Naive thymus-derived CD8-positive, alpha-beta T cell (primary cell): ENCODE measurements at regions not wholly inside any gene's neighbourhood (a gene's known extent, or its start where the extent isn't known, plus 50 kb on each side); places are given as distances from the start of the nearest gene placed in this dataset.

Source experiments
- ATAC-seq, 2 donors: fragments of 150-1000 bp; cut with Tn5 transposase in 1 of 2; sonication (Bioruptor Pico), chemical (Tn5 transposase) in 1 of 2; 1 replicate in 1 of 2; 2 replicates in 1 of 2; pipeline ENCODE4 v1.10.0; 2021; ENCODE audit warnings: mild to moderate bottlenecking in 2 of 2, moderate library complexity in 2 of 2
- POLR2A ChIA-PET: fragments of 350-600 bp; sonication (Branson Sonifier 250); formaldehyde crosslinking; loops from one replicate; lab custom pipeline; 2021; ENCODE audit warnings: antibody characterized with exemption; lab: Charles Lee
- DNase-seq, 10 donors: peaks; one replicate each; pipeline versions ENCODE4 v3.0.0 to v3.0.0-alpha.2; 2020 to 2022
- H3K27ac Mint-ChIP-seq, 10 donors: one replicate each; pipeline ENCODE4 v1.8.0; 2020 to 2022; ENCODE audit warnings: mild to moderate bottlenecking in 10 of 10, mixed read lengths in 10 of 10, moderate library complexity in 4 of 10, inconsistent platforms in 1 of 10
- H3K27me3 Mint-ChIP-seq, 5 donors: one replicate each; pipeline ENCODE4 v1.8.0; 2021 to 2022; ENCODE audit warnings: mixed read lengths in 5 of 5
- H3K36me3 Mint-ChIP-seq, 3 donors: one replicate each; pipeline ENCODE4 v1.8.0; 2020 to 2022; ENCODE audit warnings: mixed read lengths in 3 of 3, mild to moderate bottlenecking in 2 of 3, inconsistent platforms in 1 of 3
- H3K4me1 Mint-ChIP-seq, 4 donors: one replicate each; pipeline ENCODE4 v1.8.0; 2021 to 2022; ENCODE audit warnings: mixed read lengths in 4 of 4
- H3K4me3 Mint-ChIP-seq, 10 donors: one replicate each; pipeline ENCODE4 v1.8.0; 2020 to 2022; ENCODE audit warnings: mild to moderate bottlenecking in 10 of 10, mixed read lengths in 10 of 10, moderate library complexity in 6 of 10, inconsistent platforms in 1 of 10
- H3K9me3 Mint-ChIP-seq, 9 donors: one replicate each; pipeline ENCODE4 v1.8.0; 2020 to 2022; ENCODE audit warnings: mixed read lengths in 9 of 9, mild to moderate bottlenecking in 3 of 9, inconsistent platforms in 1 of 9, moderate library complexity in 1 of 9

DNA sequence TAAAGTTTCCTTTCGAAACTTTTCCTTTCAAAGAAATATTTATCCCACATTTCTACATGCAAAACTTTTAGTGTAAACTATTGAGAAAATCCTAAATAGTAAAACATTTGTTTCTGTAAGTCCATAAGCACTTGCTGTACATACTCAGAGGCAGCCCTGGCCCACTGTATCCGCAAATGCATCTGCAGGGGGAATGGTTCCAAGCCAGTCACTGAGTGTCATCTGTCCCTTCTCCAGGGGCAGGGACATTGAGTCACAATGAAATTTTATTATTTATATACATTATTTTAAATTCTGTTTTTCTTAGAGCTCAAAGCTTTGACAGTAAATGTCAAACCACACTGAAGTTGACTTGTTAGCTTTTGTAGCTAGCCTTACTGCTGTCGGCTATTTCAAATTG is 367.2 kb downstream of the MTX2 start:
- Mint-ChIP-seq H3K27ac (no peak overlapping the region), H3K9me3 (no peaks in the 10 kb centered on the region), H3K4me1 (peaks cover 2 to 8% (median 6%) of the 10 kb centered on the region in 4 donors), H3K36me3 (no peaks in the 10 kb centered on the region), H3K27me3 (peaks cover 28 to 57% (median 45%) of the 10 kb centered on the region in 5 donors), H3K4me3 (no peak overlapping the region)
- ATAC-seq: no peak
- POLR2A ChIA-PET: no interaction called here
- no peak for DNase-seq

DNA sequence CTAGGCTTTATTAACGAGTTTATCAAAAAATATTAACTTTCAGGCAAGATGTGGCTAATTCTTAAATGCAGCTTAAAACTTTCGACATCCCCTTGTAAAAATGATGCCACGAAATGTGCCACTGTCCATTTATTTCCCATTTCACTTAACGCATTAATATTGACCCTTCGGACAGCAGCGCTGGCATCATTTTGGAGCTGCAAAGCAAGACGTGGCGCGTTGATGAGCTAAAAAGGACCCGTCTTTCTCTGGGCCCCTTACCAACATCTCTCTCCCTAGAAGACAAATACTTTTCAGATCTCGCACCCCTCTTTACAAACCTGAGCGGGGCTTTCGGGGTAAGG is 367.9 kb downstream of the MTX2 start:
- Mint-ChIP-seq H3K4me1 (peaks cover 2 to 8% (median 6%) of the 10 kb centered on the region in 4 donors), H3K9me3 (no peaks in the 10 kb centered on the region), H3K36me3 (no peaks in the 10 kb centered on the region), H3K27me3 (peaks cover 34 to 62% (median 50%) of the 10 kb centered on the region in 5 donors), H3K27ac (no peak overlapping the region), H3K4me3 (peak overlapping the region; percentile 22 to 79 (median 54))
- peak in 1 of 10 donors; percentile 12 for DNase-seq
- no peak for ATAC-seq
- POLR2A ChIA-PET: no interaction called here

DNA sequence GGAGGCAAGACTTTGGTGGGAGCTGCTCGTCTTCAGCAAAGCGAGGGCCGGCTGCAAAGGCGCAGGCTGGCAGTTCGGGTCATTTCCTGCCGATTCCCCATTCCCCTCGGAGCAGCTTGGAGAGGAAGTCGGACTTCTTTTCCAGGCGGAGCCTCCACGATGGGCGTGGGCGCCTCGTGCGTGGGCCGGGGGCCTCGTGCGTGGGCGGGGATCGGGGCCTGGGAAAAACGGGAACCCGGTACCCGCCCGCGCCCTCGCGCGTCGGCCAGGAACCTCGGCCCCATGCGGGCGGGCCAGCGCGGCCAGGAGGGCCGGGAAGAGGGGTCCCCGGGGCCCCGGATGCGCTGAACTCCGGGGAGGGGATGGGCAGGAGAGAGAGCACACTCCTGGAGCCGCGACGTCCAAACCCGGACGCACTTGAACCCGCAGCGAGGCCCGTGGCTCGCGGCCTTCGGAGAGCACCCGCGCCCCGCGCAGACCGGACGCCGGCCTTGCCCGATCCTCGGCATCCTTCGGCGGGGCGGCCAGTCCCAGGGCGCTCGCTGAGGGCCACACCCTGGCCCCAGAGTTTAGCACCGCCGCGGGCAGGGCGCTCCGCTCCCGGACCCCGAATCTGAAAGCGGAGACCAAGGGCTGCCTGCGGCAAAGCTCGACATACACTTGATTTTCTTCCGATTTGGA is 368.4 kb downstream of the MTX2 start:
- Mint-ChIP-seq H3K9me3 (no peaks in the 10 kb centered on the region), H3K27me3 (peaks cover 35 to 63% (median 49%) of the 10 kb centered on the region in 5 donors)

DNA sequence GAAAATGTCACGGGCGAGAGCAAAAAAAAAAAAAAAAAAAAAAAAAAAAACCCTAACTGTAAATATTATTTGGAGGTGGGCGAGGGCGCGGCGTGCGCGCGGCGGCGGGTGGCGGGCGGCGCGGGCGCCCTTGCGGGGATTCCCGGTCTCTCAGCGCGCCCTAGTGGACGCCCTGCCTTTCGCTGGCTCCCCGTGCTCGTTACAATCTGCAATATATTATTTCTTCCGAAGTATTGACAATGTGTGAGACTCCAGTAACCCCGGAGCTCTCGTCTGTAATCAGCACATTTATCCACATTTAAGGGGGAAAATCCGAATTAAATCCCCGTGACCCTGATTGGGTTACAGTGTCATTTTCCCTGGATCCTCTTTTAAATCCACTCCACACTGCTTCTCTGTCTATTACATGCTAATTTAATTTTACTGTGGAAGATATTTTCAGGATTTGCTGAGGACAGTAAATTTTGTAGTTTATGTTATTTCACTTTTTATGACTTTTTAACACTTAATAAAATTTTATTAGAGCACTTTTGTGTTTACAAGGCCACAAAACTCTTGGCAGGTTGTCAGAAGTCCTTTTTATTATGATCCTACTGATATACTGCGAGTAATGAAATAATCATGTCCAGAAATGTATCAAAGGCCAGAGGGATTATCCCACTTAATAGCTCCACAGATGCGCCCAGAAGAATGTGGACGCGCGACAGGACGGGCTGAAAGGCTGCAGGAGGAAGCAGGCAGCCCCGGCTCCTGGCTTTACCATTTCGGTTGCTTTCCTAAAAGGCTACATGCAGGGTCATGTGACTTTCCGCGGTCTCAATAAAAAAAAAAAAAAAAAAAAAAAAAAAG is 369.1 kb downstream of the MTX2 start:
- Mint-ChIP-seq H3K4me3 (peak overlapping the region; percentile 61 to 86 (median 71)), H3K27ac (no peak overlapping the region), H3K36me3 (no peaks in the 10 kb centered on the region), H3K27me3 (peaks cover 35 to 66% (median 52%) of the 10 kb centered on the region in 5 donors), H3K4me1 (peaks cover 2 to 8% (median 6%) of the 10 kb centered on the region in 4 donors), H3K9me3 (no peaks in the 10 kb centered on the region)
- POLR2A ChIA-PET: interaction anchor here (0.7 to 0.8 kb wide), 2 partner anchors 179 to 506 kb away, joined by 5 to 6 read pairs; no protein-coding TSS in a partner anchor
- ATAC-seq (peak; percentile 91 to 92), DNase-seq (peak; percentile 35 to 73 (median 57))

More for the DNA sequence above, 368.4 kb downstream of the MTX2 start:
- H3K4me1 Mint-ChIP-seq: peaks cover 2 to 8% (median 6%) of the 10 kb centered on the region in 4 donors
- DNase-seq (peak in 1 of 10 donors; percentile 18), ATAC-seq (peak; percentile 58 to 63)
- no peaks in the 10 kb centered on the region for H3K36me3 Mint-ChIP-seq
- no peak overlapping the region for H3K27ac Mint-ChIP-seq
- POLR2A ChIA-PET: interaction anchor here (0.7 to 0.8 kb wide), 2 partner anchors 178 to 506 kb away, joined by 5 to 6 read pairs; no protein-coding TSS in a partner anchor
- H3K4me3 Mint-ChIP-seq: peak overlapping the region; percentile 61 to 86 (median 71)

DNA sequence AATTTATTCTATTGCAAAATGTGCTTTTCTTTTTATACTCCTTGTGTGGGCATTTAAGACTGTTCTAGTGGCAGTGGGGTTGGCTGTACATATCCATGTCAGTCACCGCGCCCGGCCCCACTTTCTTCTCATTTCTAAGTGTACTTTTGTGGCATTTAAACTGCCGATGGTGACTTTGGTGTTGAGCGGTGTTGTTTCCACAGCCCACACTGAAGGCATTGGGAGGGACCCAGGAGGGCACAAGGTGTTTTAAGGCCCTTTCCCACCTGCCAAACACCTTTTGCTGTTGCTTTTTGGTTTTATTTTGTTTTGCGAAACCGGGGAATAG is 369.7 kb downstream of the MTX2 start:
- DNase-seq (no peak), ATAC-seq (no peak)
- Mint-ChIP-seq H3K4me3 (no peak overlapping the region), H3K9me3 (no peaks in the 10 kb centered on the region), H3K27ac (no peak overlapping the region), H3K27me3 (peaks cover 38 to 66% (median 58%) of the 10 kb centered on the region in 5 donors), H3K4me1 (peaks cover 2 to 8% (median 6%) of the 10 kb centered on the region in 4 donors), H3K36me3 (no peaks in the 10 kb centered on the region)
- POLR2A ChIA-PET: no interaction called here

DNA sequence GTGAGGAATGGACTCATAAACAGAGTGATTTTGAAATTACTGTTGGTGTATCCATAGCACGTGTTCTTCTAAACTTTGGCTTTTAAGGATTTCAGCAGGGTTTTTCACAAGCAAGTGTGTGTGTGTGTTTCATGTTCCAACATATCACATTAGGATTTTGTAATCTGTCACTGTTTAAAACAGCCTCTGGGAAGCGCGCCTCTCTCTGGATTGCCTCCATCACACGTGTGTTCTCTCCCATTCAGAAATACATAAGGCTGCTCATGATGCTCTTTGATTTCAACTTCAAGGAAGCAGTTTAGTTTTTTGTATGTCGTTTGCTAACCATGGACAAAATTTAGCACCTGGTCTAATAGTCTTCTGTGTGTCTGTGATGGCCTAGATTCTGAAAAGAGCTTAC is 370.4 kb downstream of the MTX2 start:
- no peaks in the 10 kb centered on the region for H3K9me3 Mint-ChIP-seq

DNA sequence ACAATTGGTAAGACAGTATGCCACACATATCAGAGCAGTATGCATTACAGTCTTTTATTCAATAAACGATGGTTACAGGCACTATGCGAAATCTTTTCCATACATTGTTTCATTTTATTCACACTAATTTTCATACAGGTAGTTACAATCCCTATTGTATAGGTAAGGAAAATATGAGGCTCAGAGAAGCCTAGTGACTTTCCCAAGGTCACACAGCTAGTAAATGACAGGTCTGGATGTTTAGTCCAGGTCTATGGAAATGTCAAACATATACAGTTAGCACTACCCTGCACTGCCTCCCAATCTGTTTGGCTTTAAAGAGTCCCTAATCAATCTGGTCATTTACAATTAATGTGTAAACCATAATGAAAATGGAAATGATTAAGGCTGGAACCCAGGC is 372.2 kb downstream of the MTX2 start:
- no peak for DNase-seq
- POLR2A ChIA-PET: no interaction called here
- Mint-ChIP-seq H3K36me3 (no peaks in the 10 kb centered on the region), H3K9me3 (no peaks in the 10 kb centered on the region), H3K27me3 (peaks cover 42 to 83% (median 73%) of the 10 kb centered on the region in 5 donors), H3K4me3 (no peak overlapping the region), H3K27ac (no peak overlapping the region), H3K4me1 (peaks cover 2 to 8% (median 6%) of the 10 kb centered on the region in 4 donors)
- ATAC-seq: no peak

More for the DNA sequence above, 370.4 kb downstream of the MTX2 start:
- no peak for DNase-seq
- POLR2A ChIA-PET: no interaction called here
- Mint-ChIP-seq H3K27me3 (peaks cover 40 to 72% (median 65%) of the 10 kb centered on the region in 5 donors), H3K36me3 (no peaks in the 10 kb centered on the region), H3K4me3 (no peak overlapping the region), H3K4me1 (peaks cover 2 to 8% (median 6%) of the 10 kb centered on the region in 4 donors), H3K27ac (peak overlapping the region in 1 of 10 donors; percentile 84)
- no peak for ATAC-seq

DNA sequence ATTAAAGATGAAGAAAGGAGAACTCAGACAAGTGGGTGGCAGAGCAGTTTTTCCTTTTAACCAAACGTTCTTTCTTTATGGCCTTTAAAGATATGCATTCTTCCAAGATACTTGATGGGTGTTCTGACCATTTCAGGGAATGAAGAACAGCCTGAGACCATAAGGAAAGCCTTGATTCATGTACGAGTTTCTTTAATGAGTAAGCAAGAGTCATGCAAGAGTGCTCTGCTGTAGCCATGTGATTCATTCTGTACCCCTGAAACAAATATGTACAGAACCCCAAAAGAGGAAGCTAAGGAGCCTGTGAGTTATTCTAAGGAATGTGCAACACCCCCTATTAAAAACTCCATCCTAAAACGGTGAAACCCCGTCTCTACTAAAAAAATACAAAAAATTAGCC is 372.8 kb downstream of the MTX2 start:
- no peak for ATAC-seq
- POLR2A ChIA-PET: no interaction called here
- peaks cover 2 to 6% (median 4%) of the 10 kb centered on the region in 4 donors for H3K4me1 Mint-ChIP-seq
- no peak overlapping the region for H3K27ac Mint-ChIP-seq
- no peak for DNase-seq
- H3K4me3 Mint-ChIP-seq: no peak overlapping the region
- H3K27me3 Mint-ChIP-seq: peaks cover 41 to 85% (median 77%) of the 10 kb centered on the region in 5 donors
- no peaks in the 10 kb centered on the region for H3K36me3 Mint-ChIP-seq
- no peaks in the 10 kb centered on the region for H3K9me3 Mint-ChIP-seq

DNA sequence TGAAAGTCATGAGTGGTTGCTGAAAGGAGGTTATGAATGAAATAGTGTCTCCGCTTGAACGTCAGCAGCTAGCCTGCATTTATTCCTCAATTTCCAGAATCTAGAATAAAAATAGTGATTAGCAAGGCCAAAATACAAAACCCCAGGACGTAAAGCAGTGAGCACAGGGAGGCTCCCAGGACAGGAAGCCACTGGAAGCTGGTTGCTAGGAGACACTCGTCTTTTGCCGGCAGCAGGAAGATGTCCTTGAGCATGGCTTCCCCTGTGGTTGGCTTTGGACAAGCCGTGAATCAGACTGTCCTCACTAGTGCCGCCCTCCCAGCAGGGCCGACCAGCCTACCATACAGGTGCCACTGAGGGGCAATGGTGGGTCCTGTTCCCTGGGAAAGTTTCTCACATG is 374.4 kb downstream of the MTX2 start:
- Mint-ChIP-seq H3K4me3 (no peak overlapping the region), H3K27ac (no peak overlapping the region), H3K36me3 (no peaks in the 10 kb centered on the region), H3K9me3 (no peaks in the 10 kb centered on the region), H3K4me1 (no peaks in the 10 kb centered on the region), H3K27me3 (peaks cover 38 to 91% (median 80%) of the 10 kb centered on the region in 5 donors)
- DNase-seq (no peak), ATAC-seq (no peak)
- POLR2A ChIA-PET: no interaction called here

DNA sequence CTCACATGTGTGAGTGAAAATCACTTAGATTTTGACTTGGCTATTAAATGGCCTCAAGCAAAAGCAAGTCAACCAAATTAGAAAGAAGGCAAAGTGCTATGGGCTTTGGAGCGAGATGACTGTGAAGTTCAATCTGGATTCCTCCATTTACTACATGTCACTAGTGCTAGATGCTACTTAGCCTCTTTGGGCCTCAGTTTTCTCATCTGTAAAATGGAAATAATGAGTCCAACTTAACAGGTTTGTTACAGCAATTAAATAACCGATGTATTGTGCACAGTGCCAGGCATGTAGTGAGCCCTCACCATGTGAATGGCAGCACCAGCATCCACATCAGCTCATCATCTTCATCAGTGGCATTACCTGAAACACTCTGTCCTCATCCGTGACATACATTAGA is 376.3 kb downstream of the MTX2 start:
- no peak for DNase-seq
- no peak overlapping the region for H3K27ac Mint-ChIP-seq
- H3K4me1 Mint-ChIP-seq: no peaks in the 10 kb centered on the region
- no peak for ATAC-seq
- no peaks in the 10 kb centered on the region for H3K36me3 Mint-ChIP-seq
- peaks cover 25 to 88% (median 72%) of the 10 kb centered on the region in 5 donors for H3K27me3 Mint-ChIP-seq
- H3K9me3 Mint-ChIP-seq: no peaks in the 10 kb centered on the region
- no peak overlapping the region for H3K4me3 Mint-ChIP-seq
- POLR2A ChIA-PET: no interaction called here

DNA sequence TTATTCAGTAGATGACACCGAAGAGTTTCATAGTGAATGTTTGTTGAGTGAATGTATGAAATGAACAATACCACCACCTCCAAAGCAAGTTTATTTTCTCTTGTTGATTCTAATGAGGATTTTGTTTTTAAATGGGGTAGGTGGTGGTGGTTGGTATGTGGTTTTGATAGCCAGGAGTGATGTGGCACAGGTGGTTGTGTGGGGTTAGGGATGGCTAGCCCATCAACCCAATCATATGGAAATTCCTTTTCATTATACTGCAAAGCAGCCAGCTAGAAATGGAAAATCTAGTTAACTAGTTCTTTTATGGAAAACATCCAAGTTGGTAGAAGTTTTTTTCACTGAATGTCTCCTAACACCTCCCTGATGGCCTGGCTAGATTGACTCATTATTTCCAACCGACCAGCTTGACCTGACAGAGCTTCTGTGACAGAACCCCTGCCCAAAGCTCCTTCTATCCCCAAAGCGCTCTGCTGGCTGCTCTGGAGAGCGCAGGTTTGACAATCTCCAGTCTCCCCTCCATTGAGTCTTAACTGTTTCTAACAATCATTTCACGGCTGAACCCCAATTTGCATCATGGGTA is 376.9 kb downstream of the MTX2 start:
- Mint-ChIP-seq H3K27me3 (peaks cover 22 to 88% (median 66%) of the 10 kb centered on the region in 5 donors), H3K9me3 (no peaks in the 10 kb centered on the region), H3K4me3 (no peak overlapping the region), H3K36me3 (no peaks in the 10 kb centered on the region), H3K4me1 (no peaks in the 10 kb centered on the region), H3K27ac (no peak overlapping the region)
- ATAC-seq: no peak
- POLR2A ChIA-PET: no interaction called here
- no peak for DNase-seq

DNA sequence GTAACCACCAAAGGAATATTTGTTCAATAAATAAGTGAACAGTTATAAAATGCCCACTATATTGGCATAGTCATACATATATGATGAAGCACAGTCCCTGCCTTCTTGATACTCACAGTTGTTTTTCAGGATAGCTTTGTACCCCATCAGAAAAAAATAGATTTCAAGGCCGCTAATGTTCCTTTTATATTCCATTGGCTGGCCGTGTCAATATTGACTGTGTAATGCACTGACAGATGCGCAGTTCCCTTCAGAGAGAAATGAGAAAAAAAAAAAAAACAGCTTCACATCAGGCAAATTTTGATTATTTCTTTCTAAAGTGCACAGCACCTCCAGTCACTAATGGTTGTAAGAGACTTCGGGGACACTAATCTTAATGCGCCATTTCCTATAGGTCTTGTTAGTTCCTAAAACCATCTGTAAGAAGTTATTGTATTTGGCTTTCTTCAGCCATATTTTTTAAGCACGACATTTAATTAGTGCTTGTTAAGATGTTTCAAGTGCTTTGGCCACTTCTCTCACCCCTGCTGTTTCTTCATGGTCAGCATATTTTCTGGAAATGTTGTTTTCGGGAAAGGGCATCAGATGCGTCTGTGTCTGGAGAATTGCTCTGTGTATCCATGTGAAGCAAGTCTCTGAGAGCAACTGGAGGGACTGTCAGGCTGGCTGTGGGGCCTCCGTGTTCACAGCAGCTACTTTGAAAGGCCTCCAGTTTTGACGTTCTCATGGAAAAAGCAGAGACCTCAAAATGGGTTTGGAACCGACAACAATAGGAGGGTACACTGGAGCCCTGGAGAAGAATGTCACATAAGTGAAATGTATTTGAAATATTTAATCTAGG is 378.3 kb downstream of the MTX2 start:
- no peak overlapping the region for H3K4me3 Mint-ChIP-seq
- no peak overlapping the region for H3K27ac Mint-ChIP-seq
- no peak for DNase-seq
- ATAC-seq: no peak
- POLR2A ChIA-PET: no interaction called here
- H3K36me3 Mint-ChIP-seq: no peaks in the 10 kb centered on the region
- peaks cover 21 to 86% (median 56%) of the 10 kb centered on the region in 5 donors for H3K27me3 Mint-ChIP-seq
- no peaks in the 10 kb centered on the region for H3K9me3 Mint-ChIP-seq
- H3K4me1 Mint-ChIP-seq: peaks cover 0 to 2% (median 0%) of the 10 kb centered on the region in 4 donors
